Lower leg skin (tissue), 3 donors: ENCODE measurements at regions not wholly inside any gene's neighbourhood (a gene's known extent, or its start where the extent isn't known, plus 50 kb on each side); places are given as distances from the start of the nearest gene placed in this dataset.

Experiments
- CTCF ChIP-seq, 3 donors: fragments of 450-650 bp; IDR thresholded peaks; one replicate each; pipeline ENCODE4 v1.5.1; 2016; ENCODE audit warnings: antibody characterized with exemption in 3 of 3, mild to moderate bottlenecking in 3 of 3, moderate library complexity in 2 of 3
- POLR2A ChIP-seq, 2 donors: fragments of 450-650 bp; IDR thresholded peaks; one replicate each; pipeline ENCODE4 v1.6.1; 2016 to 2017; ENCODE audit warnings: antibody characterized with exemption in 2 of 2, mild to moderate bottlenecking in 1 of 2, moderate library complexity in 1 of 2

GRCh38 chr14:105841022-105842009 is 314.9 kb downstream of the TMEM121 start:
- TF ChIP-seq CTCF (IDR thresholded peaks at IDR 0.05) (no peak), POLR2A (IDR thresholded peaks at IDR 0.05) (no peak)
